LNCAP (cell line): ENCODE measurements at regions not wholly inside any gene's neighbourhood (a gene's known extent, or its start where the extent isn't known, plus 50 kb on each side); places are given as distances from the start of the nearest gene placed in this dataset.

Experiments
- TF ChIP-seq, protein P1 (sequence below): fragments of 450-650 bp; IDR thresholded peaks from 2 replicates; pipeline ENCODE4 v1.5.1; 2017; ENCODE audit warnings: mild to moderate bottlenecking

DNA sequence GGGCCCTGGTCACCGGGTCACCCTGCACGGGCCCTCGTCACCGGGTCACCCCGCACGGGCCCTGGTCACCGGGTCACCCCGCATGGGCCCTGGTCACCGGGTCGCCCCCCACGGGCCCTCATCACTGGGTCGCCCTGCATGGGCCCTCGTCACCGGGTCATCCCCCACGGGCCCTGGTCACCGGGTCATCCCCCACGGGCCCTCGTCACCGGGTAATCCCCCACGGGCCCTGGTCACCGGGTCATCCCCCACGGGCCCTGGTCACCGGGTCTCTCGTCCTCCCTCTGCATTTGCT, 77.6 kb downstream of the RIPK4 start:
- TF ChIP-seq, protein P1, sequence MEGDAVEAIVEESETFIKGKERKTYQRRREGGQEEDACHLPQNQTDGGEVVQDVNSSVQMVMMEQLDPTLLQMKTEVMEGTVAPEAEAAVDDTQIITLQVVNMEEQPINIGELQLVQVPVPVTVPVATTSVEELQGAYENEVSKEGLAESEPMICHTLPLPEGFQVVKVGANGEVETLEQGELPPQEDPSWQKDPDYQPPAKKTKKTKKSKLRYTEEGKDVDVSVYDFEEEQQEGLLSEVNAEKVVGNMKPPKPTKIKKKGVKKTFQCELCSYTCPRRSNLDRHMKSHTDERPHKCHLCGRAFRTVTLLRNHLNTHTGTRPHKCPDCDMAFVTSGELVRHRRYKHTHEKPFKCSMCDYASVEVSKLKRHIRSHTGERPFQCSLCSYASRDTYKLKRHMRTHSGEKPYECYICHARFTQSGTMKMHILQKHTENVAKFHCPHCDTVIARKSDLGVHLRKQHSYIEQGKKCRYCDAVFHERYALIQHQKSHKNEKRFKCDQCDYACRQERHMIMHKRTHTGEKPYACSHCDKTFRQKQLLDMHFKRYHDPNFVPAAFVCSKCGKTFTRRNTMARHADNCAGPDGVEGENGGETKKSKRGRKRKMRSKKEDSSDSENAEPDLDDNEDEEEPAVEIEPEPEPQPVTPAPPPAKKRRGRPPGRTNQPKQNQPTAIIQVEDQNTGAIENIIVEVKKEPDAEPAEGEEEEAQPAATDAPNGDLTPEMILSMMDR = no peak

DNA sequence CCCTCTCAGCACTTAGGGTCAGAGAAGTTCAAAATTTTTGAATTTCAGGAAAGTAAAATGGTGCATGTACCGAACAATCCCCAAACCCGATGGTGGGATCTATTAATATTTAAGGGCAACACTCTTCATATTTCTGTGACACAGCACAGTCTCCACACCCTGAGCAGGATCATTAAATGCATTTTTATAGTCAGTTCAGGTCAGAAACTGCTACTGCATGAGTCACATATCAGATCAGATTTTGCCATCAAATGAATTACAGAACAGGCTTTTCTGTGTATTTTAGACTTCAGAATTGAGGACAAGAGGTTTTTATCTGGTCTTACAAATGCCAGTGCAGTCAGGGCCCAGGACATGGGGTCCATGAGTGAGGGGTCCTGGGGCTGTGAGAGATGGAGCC, 79.2 kb downstream of the RIPK4 start:
- TF ChIP-seq, protein P1 = no peak

DNA sequence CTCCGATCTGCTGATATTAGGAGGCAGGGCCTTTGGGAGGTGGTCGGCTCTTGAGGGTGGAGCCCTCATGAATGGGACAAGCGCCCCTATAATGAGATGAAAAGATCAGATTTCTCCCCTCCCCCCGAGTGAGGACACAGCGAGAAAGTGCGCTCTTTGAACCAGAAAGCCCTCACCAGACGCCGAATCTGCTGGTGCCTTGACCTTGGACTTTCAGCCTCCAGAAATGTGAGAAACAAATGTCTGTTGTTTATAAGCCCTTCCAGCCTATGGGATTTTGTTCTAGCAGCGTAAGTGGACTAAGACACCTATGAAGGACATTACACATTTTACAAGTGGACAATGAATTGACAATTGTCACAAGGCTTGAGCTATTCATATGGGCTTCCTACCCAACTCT, 80.2 kb downstream of the RIPK4 start:
- TF ChIP-seq, protein P1 = no peak

DNA sequence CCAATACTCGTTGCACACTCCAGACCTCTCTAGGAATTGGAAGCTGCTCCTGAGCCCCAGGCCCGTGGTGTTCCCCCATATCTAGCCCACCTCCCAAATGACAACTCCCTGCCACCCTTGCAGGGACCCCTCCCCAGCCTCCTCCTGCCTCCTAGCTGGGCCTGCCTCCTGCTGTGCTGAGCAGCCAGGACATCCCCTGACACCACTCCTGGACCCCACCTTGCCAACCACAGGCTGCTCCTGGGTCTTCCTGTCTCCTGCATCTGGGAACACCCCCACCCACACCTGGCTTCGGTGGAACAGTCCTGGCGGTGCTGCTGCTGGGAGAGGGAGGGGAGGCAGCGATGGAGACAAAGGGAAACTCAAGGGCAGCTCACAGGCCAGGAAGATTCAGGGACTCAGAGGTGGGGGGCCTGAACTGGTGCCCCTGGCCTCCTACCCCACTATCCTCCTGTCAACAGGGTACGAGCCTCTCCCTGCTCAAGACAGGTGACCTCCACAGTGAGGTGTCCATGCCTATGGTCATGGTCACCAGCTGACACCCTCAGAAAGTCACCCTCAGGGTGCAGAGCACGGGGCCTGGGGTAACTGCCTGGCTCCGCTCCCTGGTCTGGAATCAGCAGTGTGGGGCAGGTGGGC, 81.2 kb downstream of the RIPK4 start:
- TF ChIP-seq, protein P1 = no peak

DNA sequence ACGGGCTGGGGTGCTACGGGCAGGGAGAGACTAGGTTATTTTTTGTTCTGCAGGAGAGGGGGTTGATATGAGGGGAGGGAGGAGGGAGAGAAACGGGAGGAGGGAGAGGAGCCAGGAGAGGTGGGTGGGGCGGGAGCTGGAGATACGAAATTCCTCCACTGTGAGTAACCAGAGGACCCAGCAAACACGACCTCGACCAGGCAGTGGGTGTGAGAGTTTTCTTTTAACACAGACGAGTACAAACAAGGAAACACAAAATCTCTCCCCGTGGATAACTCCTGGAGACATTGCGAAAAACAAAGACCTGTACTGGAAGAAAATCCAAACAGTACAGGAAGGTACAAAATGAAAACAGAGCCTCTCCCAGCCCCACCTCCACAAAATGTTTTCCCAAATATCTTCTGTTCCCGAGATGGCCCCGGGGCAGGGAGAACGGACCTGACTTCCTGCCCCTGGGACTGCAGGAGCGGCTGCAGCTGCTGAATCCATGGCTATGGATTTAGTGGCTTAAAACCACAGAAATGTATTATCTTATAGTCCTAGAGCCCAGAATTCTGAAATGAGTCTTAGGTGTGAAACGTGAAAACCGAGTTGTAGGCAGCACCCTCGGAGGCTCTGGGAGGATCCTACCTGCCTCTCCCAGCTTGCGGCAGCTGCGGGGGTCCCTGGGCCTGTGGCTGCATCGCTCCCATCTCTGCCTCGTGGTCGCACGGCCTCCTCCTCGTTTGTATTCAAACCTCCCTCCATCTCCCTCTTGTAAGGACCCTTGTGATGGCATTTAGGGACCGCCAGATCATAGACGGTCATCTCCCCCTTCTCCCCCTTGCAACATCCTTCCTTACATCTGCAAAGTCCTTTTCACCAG, 82.2 kb downstream of the RIPK4 start:
- TF ChIP-seq, protein P1 = no peak

DNA sequence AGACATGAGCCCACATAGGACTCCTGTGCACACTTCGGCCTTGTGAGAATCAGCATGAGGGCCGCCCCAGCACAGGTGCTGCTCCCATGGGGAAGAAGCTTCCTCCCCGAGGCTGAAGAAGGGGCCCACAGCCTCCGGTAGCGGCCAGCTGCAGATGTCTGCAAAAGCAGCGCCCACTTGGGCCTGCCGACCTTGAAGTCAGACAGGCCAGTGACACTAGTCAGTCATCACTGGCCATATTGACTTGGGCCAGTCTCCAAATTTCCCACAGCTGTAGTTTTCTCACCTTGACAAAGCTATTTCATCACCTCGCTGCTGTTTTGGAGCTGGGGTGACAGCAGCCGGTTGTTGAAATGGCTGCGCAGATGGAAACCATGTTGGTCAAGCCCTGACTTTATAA, 83.0 kb downstream of the RIPK4 start:
- TF ChIP-seq, protein P1 = no peak

DNA sequence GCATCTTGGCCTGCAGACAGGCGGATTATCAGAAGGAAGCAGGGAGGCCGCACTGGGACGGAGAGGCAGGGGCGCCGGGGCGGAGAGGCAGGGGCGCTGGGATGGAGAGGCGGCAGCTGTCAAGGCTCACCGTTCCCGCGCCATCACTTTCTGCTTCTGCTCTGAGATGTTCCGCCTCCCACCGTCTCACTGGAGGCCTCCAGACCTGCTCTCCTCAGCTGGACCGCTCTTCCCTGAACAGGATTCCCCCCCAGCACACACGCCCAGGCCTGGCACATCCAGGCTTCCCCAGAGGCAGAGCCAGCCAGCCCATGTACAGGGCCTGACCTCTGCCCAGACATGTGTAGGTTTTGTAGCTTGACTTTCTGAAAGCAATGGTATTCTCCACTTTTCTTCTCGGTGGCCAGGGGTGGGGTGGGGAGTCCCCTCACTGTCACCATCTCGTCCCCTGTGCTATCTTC, 84.1 kb downstream of the RIPK4 start:
- TF ChIP-seq, protein P1 = no peak
